SK-N-MC (cell line): ENCODE measurements at regions not wholly inside any gene's neighbourhood (a gene's known extent, or its start where the extent isn't known, plus 50 kb on each side); places are given as distances from the start of the nearest gene placed in this dataset.

Source experiments
- EZH2 ChIP-seq: fragments of 200-600 bp; sonication (generic); IDR thresholded peaks from one replicate; pipeline ENCODE4 v1.6.1; 2017; ENCODE audit warnings: antibody characterized with exemption
- FOXP2 ChIP-seq: optimal IDR thresholded peaks from 2 replicates; pipeline ENCODE3; 2011; ENCODE audit warnings: mild to moderate bottlenecking, moderate library complexity; ENCODE audit not compliant: insufficient read depth; ENCODE audit errors: extremely low read length, control extremely low read depth
- POLR2AphosphoS5 ChIP-seq: IDR thresholded peaks from 2 replicates; pipeline ENCODE4 v1.6.1; 2012; ENCODE audit warnings: mild to moderate bottlenecking, low read depth, low read length, borderline replicate concordance

DNA sequence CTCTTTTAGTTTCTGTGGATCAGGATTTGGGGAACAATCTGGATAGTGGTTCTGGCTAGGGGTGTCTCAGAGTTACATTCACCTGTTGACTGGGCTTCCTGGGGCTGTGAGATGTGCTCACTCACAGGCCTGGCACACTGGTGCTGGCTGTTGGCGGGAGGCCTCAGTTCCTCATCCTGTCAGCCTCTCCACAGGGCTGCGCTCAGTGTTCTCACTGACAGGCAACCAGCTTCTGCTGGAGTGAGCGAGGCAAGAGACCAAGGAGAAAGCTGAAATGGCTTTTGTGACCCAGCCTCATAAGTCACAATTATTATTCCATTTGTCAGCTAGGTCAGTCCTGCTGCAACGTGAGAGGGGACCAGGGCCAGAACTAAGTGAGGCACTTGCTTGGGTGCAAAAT lies 180.6 kb upstream of the GLI2 start:
- TF ChIP-seq POLR2AphosphoS5, result no peak
- TF ChIP-seq EZH2, result no peak
- TF ChIP-seq FOXP2, result no peak
